A172 (cell line): ENCODE measurements at regions not wholly inside any gene's neighbourhood (a gene's known extent, or its start where the extent isn't known, plus 50 kb on each side); places are given as distances from the start of the nearest gene placed in this dataset.

Experiments used
- DNase-seq: peaks from one replicate; pipeline ENCODE4 v3.0.0-alpha.2; 2015; ENCODE audit warnings: low spot score

- DNase-seq, result no peak
Measured at GRCh38 chr4:23660865-23661264, 229.0 kb downstream of the PPARGC1A start.

GRCh38 chr4:23654791-23655190, 235.1 kb downstream of the PPARGC1A start:
- DNase-seq, result peak; percentile 5

DNA sequence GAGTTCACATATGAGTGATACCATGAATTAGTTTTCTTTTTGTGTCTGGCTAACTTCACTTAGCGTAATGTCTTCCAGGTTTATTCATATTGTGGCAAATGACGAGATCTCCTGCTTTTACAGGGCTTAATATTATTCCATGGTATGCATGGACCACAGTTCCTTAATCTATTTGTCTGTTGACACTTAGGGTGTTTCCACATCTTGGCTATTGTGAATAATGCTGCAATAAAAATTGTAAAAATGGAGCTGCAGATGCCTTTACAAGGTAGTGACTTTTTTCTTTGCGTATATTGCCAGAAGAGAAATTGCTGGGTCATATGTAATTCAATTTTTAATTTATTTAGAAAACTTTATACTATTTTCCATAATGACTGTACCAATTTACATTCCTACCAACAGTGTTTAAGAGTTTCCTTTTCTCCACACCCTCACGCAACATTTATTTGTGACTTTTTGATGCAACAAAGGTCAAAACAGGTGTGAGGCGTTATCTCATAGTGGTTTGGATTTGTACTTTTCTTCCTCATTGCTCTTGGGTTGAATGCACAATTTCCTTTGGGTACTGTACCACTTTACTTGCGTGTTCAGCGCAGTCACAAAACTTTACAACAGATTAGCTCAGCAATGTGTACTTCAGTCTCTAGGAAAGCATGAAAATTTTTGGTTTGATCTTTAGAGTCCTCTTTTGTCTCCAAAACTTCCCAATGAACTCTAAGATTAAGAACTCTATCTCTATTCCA, 240.8 kb downstream of the PPARGC1A start:
- DNase-seq, result no peak

GRCh38 chr4:23635468-23635867, 254.4 kb downstream of the PPARGC1A start:
- no peak for DNase-seq

DNA sequence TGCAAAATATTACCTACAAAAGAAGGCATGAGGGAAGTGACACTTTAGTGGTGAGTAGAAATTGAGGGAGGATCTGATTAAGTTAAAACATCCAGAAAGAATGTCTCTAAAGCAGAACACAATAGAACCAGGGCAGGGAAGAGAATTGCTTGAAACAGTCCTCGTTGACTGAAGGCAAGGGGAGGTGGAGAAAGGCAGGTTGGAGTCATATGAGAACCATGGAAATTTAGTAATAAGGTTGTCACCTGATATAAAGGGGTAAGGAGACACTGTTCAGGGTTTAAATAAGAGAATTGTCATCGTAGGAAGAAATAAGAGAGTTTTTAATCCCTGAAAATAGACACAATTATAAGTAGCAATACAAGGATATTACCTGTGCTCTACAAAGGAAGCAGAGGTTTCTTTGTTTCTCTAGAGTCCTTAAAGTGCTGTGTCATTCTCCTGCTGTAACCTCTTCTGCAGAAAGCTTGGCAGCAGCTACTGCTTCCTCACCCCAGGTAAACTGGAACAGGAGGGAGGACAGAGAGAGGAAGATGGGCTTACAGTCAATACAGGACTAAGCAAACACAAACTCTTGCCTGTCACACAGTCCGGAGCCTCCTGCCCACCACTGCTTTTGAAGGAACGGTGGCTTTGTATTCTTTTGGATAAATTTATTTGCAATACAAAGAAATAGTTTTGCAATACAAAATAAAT, 258.4 kb downstream of the PPARGC1A start:
- peak; percentile 2 for DNase-seq

GRCh38 chr4:23630110-23630509, 259.7 kb downstream of the PPARGC1A start:
- peak; percentile 4 for DNase-seq

DNA sequence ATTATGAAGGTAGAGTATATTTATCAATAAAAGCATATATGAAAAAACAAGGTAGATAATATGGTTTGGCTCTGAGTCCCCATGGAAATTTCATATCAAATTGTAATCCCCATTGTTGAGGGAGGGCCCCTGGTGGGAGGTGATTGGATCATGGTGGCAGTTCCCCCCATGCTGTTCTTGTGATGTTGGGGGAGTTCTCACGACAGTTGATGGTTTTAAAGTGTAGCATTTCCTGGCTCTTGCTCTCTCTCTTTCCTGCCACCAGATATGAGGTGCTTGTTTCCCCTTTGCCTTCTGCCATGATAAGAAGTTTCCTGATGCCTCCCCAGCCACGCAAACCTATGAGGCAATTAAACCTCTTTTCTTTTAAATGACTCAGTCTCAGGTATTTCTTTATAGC, 260.4 kb downstream of the PPARGC1A start:
- DNase-seq, result no peak

GRCh38 chr4:23614284-23614892, 275.5 kb downstream of the PPARGC1A start:
- peak; percentile 60 for DNase-seq

GRCh38 chr4:23613782-23614181, 276.1 kb downstream of the PPARGC1A start:
- DNase-seq, result no peak

DNA sequence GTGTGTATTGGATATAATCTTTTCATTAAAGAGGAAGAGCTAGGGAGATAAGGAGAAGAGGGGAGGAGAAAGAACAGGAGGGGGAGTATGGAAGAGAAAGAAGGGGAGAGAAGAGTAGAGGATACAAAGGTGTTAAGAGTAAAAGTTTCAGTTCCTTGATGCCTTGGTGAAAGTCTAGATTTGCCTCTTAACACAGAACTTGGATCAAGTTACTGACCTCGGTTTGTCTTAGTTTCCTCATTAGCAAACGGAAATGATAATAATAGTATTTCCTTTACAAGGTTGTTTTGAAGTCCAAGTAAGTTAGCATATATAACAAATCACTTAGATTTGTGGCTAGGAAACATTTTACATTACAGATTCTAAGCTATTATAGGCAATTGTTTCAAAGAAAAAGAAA, 287.1 kb downstream of the PPARGC1A start:
- DNase-seq, result no peak

GRCh38 chr4:23594125-23594524, 295.7 kb downstream of the PPARGC1A start:
- no peak for DNase-seq

DNA sequence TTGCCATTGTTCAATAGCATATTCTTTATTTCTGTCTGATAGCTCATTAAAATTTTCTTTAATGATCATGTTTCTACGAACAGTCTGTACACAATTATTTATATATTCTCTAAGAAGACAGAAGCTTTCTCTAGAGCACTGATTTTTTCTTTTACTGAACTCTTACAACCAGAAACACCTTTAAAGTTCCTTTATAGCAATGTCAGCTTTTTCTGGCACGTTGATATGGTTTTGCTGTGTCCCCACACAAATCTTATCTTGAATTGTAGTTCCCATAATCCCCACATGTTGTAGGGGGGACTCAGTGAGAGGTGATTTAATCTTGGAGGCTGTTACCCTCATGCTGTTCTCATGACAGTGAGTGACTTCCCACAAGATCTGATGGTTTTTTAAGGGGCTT, 299.4 kb downstream of the PPARGC1A start:
- no peak for DNase-seq

DNA sequence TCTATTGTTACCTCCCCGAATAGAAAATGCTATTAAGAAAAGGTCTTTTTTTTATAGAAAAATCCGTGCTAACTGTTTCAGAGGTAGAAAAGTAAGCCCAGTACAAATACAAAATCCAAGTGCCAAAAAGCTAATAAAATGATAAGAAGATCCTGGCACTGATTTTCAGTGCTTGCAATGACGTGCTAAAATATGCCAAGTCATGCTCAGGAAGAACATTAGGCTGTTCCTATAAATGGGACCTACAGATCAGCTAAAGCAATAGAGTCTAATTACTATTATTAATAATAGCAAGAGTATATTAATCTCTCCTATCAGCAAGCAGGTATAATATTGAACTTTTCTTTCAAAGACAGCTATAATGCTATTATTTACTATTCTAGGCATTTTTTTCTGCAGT, 305.8 kb downstream of the PPARGC1A start:
- DNase-seq, result no peak

GRCh38 chr4:23582671-23583070, 307.2 kb downstream of the PPARGC1A start:
- DNase-seq, result no peak

GRCh38 chr4:23579166-23579565, 310.7 kb downstream of the PPARGC1A start:
- DNase-seq, result no peak

- no peak for DNase-seq
Measured at GRCh38 chr4:23577398-23577797, 312.4 kb downstream of the PPARGC1A start.

DNA sequence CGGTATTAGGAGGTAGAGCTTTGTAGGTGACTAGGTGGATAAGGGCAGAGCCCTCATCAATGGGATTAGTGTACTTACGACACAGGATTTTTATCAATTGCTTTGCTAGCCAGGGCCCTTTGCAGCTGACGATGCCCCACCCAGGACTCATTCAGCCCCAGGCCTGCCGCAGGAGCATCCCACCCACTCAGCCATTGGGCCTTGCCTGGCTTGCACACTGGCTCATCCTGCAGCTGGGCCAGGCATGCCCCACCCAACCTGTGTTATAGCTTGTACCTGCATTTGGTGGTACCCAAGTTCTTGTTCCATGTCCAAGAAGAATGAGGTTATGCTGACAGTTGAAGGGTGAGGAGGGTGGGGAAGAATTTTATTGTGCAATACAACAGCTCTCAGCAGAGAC, 317.5 kb downstream of the PPARGC1A start:
- no peak for DNase-seq

DNA sequence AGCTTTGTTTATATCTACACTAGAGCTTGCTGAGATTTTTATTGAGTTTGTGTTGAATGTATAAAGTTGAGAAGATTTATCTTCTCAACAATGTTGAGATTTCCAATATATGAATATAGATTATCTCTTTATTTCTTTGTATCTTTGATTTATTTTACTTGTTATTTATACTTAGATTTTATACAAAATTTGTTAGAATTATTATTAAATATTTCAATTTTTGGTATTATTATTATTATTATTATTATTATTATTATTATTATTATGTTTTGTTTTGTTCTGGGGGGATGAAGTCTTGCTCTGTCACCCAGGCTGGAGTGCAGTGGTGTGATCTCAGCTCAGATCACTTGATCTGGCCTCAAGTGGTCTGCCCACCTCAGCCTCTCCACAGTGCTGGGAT, 322.5 kb downstream of the PPARGC1A start:
- DNase-seq, result no peak

GRCh38 chr4:23560748-23561147, 329.1 kb downstream of the PPARGC1A start:
- no peak for DNase-seq

GRCh38 chr4:23558101-23558500, 331.7 kb downstream of the PPARGC1A start:
- DNase-seq, result no peak

DNA sequence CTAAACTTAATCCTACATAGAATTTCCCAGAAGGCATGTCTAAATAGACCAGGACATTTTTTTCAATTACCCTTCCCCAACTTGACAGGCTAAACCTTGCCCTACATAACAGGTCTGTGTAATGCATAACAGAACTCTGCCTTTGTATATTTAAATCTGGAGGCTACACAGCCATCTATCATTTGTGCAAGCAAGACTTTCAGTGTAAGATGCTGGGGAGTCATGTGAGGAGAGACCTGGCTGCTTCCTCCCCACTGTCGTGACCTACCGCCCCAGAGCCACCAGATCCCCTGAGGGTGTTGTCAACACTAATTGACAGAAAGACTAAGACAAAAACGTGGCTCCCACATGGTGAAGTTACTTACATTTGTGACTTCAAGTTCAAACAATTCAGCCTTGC, 342.2 kb downstream of the PPARGC1A start:
- DNase-seq, result no peak

DNA sequence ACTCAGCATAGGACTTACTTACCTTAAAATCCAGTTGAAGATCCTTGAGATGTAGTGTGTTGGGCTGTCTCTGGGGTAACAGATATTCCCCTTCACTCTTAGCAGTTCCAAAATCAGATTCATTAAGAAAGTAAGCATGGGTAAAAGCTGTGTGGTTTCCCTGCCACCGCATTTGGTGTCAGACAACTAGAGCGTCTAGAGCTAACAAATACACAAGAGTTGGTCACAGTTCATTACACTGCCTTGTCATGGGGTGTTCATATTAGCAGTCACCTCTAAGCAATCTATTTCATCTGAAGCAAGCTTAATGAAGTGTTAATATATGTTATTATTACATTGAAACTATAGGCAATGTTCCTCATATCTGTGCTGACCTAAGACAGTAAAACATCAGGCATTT, 342.8 kb downstream of the PPARGC1A start:
- DNase-seq, result no peak

- no peak for DNase-seq
Measured at GRCh38 chr4:23539969-23540569, 349.8 kb downstream of the PPARGC1A start.
